ENCODE measurements at regions not wholly inside any gene's neighbourhood (a gene's known extent, or its start where the extent isn't known, plus 50 kb on each side); places are given as distances from the start of the nearest gene placed in this dataset.

GRCh38 chr7:126163647-126164046, 1089.1 kb downstream of the GRM8 start:
- BruUV-seq (replicated peaks), result no TSS peak
- Histone ChIP-seq H3K4me3 (no peak overlapping the region), H3K4me1 (replicated peaks; ENCODE audit: insufficient read depth) (no peaks in the 10 kb centered on the region), H3F3A (ENCODE audit: insufficient read depth, low read depth) (no peaks in the 10 kb centered on the region), H3K9me2 (ENCODE audit: insufficient read depth) (no peaks in the 10 kb centered on the region), H2AFZ (no peak overlapping the region), H3K36me3 (ENCODE audit: low read depth) (no peaks in the 10 kb centered on the region), H4K20me1 (ENCODE audit: insufficient read depth) (no peaks in the 10 kb centered on the region), H3K9me3 (ENCODE audit: insufficient read depth, low read depth) (no peaks in the 10 kb centered on the region), H3K4me2 (no peak overlapping the region), H3K27me3 (ENCODE audit: insufficient read depth, low read depth) (no peaks in the 10 kb centered on the region), H3K27ac (no peak overlapping the region), H3K79me2 (ENCODE audit: low read depth) (no peaks in the 10 kb centered on the region)
- no peak for DNase-seq
- POLR2A ChIA-PET (ENCODE audit: unreplicated experiment), result no interaction called here
- TF ChIP-seq, protein P1, sequence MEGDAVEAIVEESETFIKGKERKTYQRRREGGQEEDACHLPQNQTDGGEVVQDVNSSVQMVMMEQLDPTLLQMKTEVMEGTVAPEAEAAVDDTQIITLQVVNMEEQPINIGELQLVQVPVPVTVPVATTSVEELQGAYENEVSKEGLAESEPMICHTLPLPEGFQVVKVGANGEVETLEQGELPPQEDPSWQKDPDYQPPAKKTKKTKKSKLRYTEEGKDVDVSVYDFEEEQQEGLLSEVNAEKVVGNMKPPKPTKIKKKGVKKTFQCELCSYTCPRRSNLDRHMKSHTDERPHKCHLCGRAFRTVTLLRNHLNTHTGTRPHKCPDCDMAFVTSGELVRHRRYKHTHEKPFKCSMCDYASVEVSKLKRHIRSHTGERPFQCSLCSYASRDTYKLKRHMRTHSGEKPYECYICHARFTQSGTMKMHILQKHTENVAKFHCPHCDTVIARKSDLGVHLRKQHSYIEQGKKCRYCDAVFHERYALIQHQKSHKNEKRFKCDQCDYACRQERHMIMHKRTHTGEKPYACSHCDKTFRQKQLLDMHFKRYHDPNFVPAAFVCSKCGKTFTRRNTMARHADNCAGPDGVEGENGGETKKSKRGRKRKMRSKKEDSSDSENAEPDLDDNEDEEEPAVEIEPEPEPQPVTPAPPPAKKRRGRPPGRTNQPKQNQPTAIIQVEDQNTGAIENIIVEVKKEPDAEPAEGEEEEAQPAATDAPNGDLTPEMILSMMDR (conservative IDR thresholded peaks at IDR 0.05), result no peak
- no peak for TF ChIP-seq EZH2 (IDR thresholded peaks at IDR 0.05; ENCODE audit: low read depth)
- intact Hi-C loops (cut with micrococcal nuclease; ENCODE audit: unreplicated experiment), result no loop called here
- CTCF ChIA-PET, result no interaction called here

GRCh38 chr7:126157391-126157790, 1095.3 kb downstream of the GRM8 start:
- H3K79me2 ChIP-seq (ENCODE audit: low read depth), result no peaks in the 10 kb centered on the region
- no peaks in the 10 kb centered on the region for H3K36me3 ChIP-seq (ENCODE audit: low read depth)
- intact Hi-C loops (cut with micrococcal nuclease; ENCODE audit: unreplicated experiment), result no loop called here
- H3K27ac ChIP-seq, result no peak overlapping the region
- no peak overlapping the region for H2AFZ ChIP-seq
- H4K20me1 ChIP-seq (ENCODE audit: insufficient read depth), result no peaks in the 10 kb centered on the region
- no TSS peak for BruUV-seq (replicated peaks)
- H3K9me2 ChIP-seq (ENCODE audit: insufficient read depth), result no peaks in the 10 kb centered on the region
- POLR2A ChIA-PET (ENCODE audit: unreplicated experiment), result no interaction called here
- H3K4me2 ChIP-seq, result no peak overlapping the region
- H3K9me3 ChIP-seq (ENCODE audit: insufficient read depth, low read depth), result no peaks in the 10 kb centered on the region
- CTCF ChIA-PET, result interaction anchor here (0.6 kb wide), 1 partner anchor 26 kb away, joined by 12 read pairs; no protein-coding TSS in a partner anchor
- H3K27me3 ChIP-seq (ENCODE audit: insufficient read depth, low read depth), result no peaks in the 10 kb centered on the region
- no peaks in the 10 kb centered on the region for H3F3A ChIP-seq (ENCODE audit: insufficient read depth, low read depth)
- TF ChIP-seq, protein P1 (conservative IDR thresholded peaks at IDR 0.05), result no peak
- no peak for TF ChIP-seq EZH2 (IDR thresholded peaks at IDR 0.05; ENCODE audit: low read depth)
- no peak for DNase-seq
- no peaks in the 10 kb centered on the region for H3K4me1 ChIP-seq (replicated peaks; ENCODE audit: insufficient read depth)
- H3K4me3 ChIP-seq, result no peak overlapping the region

- Histone ChIP-seq H4K20me1 (ENCODE audit: insufficient read depth) (no peaks in the 10 kb centered on the region), H3K9me2 (ENCODE audit: insufficient read depth) (no peaks in the 10 kb centered on the region), H3F3A (ENCODE audit: insufficient read depth, low read depth) (no peaks in the 10 kb centered on the region), H3K4me1 (replicated peaks; ENCODE audit: insufficient read depth) (no peaks in the 10 kb centered on the region), H2AFZ (no peak overlapping the region), H3K9me3 (ENCODE audit: insufficient read depth, low read depth) (no peaks in the 10 kb centered on the region), H3K79me2 (ENCODE audit: low read depth) (no peaks in the 10 kb centered on the region), H3K27ac (no peak overlapping the region), H3K36me3 (ENCODE audit: low read depth) (no peaks in the 10 kb centered on the region), H3K27me3 (ENCODE audit: insufficient read depth, low read depth) (no peaks in the 10 kb centered on the region), H3K4me3 (no peak overlapping the region), H3K4me2 (no peak overlapping the region)
- no TSS peak for BruUV-seq (replicated peaks)
- intact Hi-C loops (cut with micrococcal nuclease; ENCODE audit: unreplicated experiment), result no loop called here
- ChIA-PET POLR2A (ENCODE audit: unreplicated experiment) (no interaction called here), CTCF (no interaction called here)
- TF ChIP-seq EZH2 (IDR thresholded peaks at IDR 0.05; ENCODE audit: low read depth), result no peak
- TF ChIP-seq, protein P1 (conservative IDR thresholded peaks at IDR 0.05), result no peak
- DNase-seq, result no peak
Measured at GRCh38 chr7:126150278-126150958, 1102.3 kb downstream of the GRM8 start.
